Head of caudate nucleus (tissue), 42 donors: ENCODE measurements at regions not wholly inside any gene's neighbourhood (a gene's known extent, or its start where the extent isn't known, plus 50 kb on each side); places are given as distances from the start of the nearest gene placed in this dataset.
"Not testable (repeated sequence)": the region's sequence is repeated elsewhere in the genome, so short reads cannot be mapped to it uniquely, and the experiment has no call there.

ENCODE experiments used
- DNase-seq, 42 donors: peaks; one replicate each; pipeline versions ENCODE4 v3.0.0 to v3.0.0-alpha.2; 2020 to 2021; ENCODE audit warnings: mixed read lengths in 7 of 42
- intact Hi-C: fragments of 100-400 bp; cut with DNase I; formaldehyde crosslinking; loops from one replicate; pipeline ENCODE4 v1.15.0; 2022

GRCh38 chr4:100695039-100695654 lies 177.3 kb upstream of the EMCN start:
- DNase-seq: no peak
- intact Hi-C loops: no loop called here

- DNase-seq: no peak
- intact Hi-C loops: no loop called here
Measured at GRCh38 chr4:100694467-100694866, 176.6 kb upstream of the EMCN start.

- DNase-seq: no peak
- intact Hi-C loops: no loop called here
Measured at GRCh38 chr4:100690812-100691211, 173.0 kb upstream of the EMCN start.

GRCh38 chr4:100688368-100688767 lies 170.5 kb upstream of the EMCN start:
- intact Hi-C loops: no loop called here
- DNase-seq: no peak

GRCh38 chr4:100682477-100683218 lies 164.8 kb upstream of the EMCN start:
- intact Hi-C loops: no loop called here
- DNase-seq: no peak

- no peak for DNase-seq
- intact Hi-C loops: no loop called here
Measured at GRCh38 chr4:100681289-100681688, 163.5 kb upstream of the EMCN start.

- intact Hi-C loops: no loop called here
- no peak for DNase-seq
Measured at GRCh38 chr4:100679926-100680325, 162.1 kb upstream of the EMCN start.

GRCh38 chr4:100674976-100675375 lies 157.2 kb upstream of the EMCN start:
- intact Hi-C loops: no loop called here
- DNase-seq: peak in 3 of 42 donors; percentile 3 to 20 (median 16)

GRCh38 chr4:100657187-100657586 lies 139.4 kb upstream of the EMCN start:
- intact Hi-C loops: no loop called here
- no peak for DNase-seq

GRCh38 chr4:100651499-100652175 lies 133.8 kb upstream of the EMCN start:
- intact Hi-C loops: no loop called here
- DNase-seq: no peak

- peak in 5 of 42 donors; percentile 3 to 43 (median 11) for DNase-seq
- intact Hi-C loops: loop anchor here (10.0 kb wide), 1 partner anchor 1385 kb away; no protein-coding TSS in a partner anchor
Measured at GRCh38 chr4:100649417-100649816, 131.6 kb upstream of the EMCN start.

- intact Hi-C loops: loop anchor here (10.0 kb wide), 1 partner anchor 1391 kb away; no protein-coding TSS in a partner anchor
Measured at GRCh38 chr4:100644150-100644549, 126.3 kb upstream of the EMCN start.

GRCh38 chr4:100641336-100641735 lies 123.5 kb upstream of the EMCN start:
- no peak for DNase-seq
- intact Hi-C loops: loop anchor here (10.0 kb wide), 1 partner anchor 1393 kb away; no protein-coding TSS in a partner anchor

More at GRCh38 chr4:100644150-100644549, 126.3 kb upstream of the EMCN start:
- DNase-seq: no peak

GRCh38 chr4:100635899-100636298 lies 118.1 kb upstream of the EMCN start:
- intact Hi-C loops: no loop called here
- no peak for DNase-seq

GRCh38 chr4:100633269-100633668 lies 115.4 kb upstream of the EMCN start:
- intact Hi-C loops: no loop called here
- DNase-seq: no peak

- intact Hi-C loops: no loop called here
- DNase-seq: no peak
Measured at GRCh38 chr4:100632163-100632562, 114.3 kb upstream of the EMCN start.

GRCh38 chr4:100631281-100631968 lies 113.6 kb upstream of the EMCN start:
- intact Hi-C loops: no loop called here
- no peak for DNase-seq

- DNase-seq: no peak
- intact Hi-C loops: no loop called here
Measured at GRCh38 chr4:100630341-100630740, 112.5 kb upstream of the EMCN start.

GRCh38 chr4:100609810-100610209 lies 92.0 kb upstream of the EMCN start:
- intact Hi-C loops: no loop called here
- DNase-seq: no peak

GRCh38 chr4:100608651-100609050 lies 90.8 kb upstream of the EMCN start:
- DNase-seq, intact Hi-C loops: not testable (repeated sequence)
